Muscle layer of colon (tissue), 2 donors: ENCODE measurements at regions not wholly inside any gene's neighbourhood (a gene's known extent, or its start where the extent isn't known, plus 50 kb on each side); places are given as distances from the start of the nearest gene placed in this dataset.

ENCODE experiments used
- H3K27ac ChIP-seq: one replicate; pipeline ENCODE4 v1.7.0; 2013; ENCODE audit warnings: low read depth, mild to moderate bottlenecking, low read length, moderate library complexity
- H3K27me3 ChIP-seq, 2 donors: one replicate each; pipeline ENCODE4 v1.7.0; 2013; ENCODE audit warnings: low read length in 2 of 2, mild to moderate bottlenecking in 2 of 2; ENCODE audit not compliant: insufficient read depth in 2 of 2, control insufficient read depth in 1 of 2
- H3K36me3 ChIP-seq: one replicate; pipeline ENCODE4 v1.7.0; 2013; ENCODE audit warnings: mild to moderate bottlenecking, low read length; ENCODE audit not compliant: insufficient read depth
- H3K4me1 ChIP-seq: one replicate; pipeline ENCODE4 v1.7.0; 2013; ENCODE audit warnings: mild to moderate bottlenecking, low read length; ENCODE audit not compliant: insufficient read depth
- H3K4me3 ChIP-seq, 2 donors: one replicate each; pipeline ENCODE4 v1.7.0; 2013; ENCODE audit warnings: low read length in 2 of 2, low read depth in 1 of 2, mild to moderate bottlenecking in 1 of 2, moderate library complexity in 1 of 2
- H3K9ac ChIP-seq: one replicate; pipeline ENCODE4 v1.7.0; 2013; ENCODE audit warnings: low read length
- H3K9me3 ChIP-seq: one replicate; pipeline ENCODE4 v1.7.0; 2013; ENCODE audit warnings: mild to moderate bottlenecking, low read length
- donor health status: abdominal sarcoma.
- donor health status: Adenocarcinoma of cecum.

DNA sequence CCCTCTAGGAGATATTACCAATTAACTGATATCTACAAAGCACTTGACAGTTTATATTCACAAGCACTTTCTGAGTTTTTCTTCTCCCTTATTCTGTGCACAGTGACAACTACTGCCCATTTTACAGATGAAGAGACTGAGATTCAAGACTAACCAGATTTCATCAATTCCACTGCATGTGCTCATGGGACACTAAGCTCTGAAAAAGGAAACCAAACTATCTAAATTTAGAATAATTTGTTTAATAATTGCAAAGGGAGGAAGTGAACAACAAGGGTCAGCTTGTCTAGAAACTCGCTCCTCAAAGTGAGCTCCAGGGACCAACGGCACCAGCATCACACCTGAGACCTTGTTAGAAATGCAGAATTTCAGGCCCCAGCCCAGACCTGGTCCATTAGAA, 50.8 kb upstream of the MYLIP start:
- Histone ChIP-seq H3K4me3 (no peak overlapping the region), H3K9me3 (no peaks in the 10 kb centered on the region), H3K27ac (no peak overlapping the region), H3K27me3 (no peaks in the 10 kb centered on the region), H3K36me3 (no peaks in the 10 kb centered on the region), H3K4me1 (no peaks in the 10 kb centered on the region), H3K9ac (no peak overlapping the region)

GRCh38 chr6:16069671-16070070, 59.2 kb upstream of the MYLIP start:
- no peak overlapping the region for H3K27ac ChIP-seq
- H3K36me3 ChIP-seq = no peaks in the 10 kb centered on the region
- no peak overlapping the region for H3K4me3 ChIP-seq
- H3K4me1 ChIP-seq = no peaks in the 10 kb centered on the region
- no peak overlapping the region for H3K9ac ChIP-seq
- no peaks in the 10 kb centered on the region for H3K27me3 ChIP-seq
- no peaks in the 10 kb centered on the region for H3K9me3 ChIP-seq

DNA sequence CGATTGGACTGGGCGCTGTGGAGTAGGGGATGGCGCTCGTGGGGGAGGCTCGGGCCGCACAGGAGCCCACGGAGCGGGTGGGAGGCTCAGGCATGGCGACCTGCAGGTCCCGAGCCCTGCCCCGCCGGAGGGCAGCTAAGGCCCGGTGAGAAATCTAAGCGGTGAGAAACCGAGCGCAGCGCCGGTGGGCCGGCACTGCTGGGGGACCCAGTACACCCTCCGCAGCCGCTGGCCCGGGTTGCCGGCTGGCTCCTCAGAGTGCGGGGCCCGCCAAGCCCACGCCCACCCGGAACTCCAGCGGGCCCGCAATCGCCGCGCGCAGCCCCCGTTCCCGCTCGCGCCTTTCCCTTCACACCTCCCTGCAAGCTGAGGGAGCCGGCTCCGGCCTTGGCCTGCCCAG, 59.7 kb upstream of the MYLIP start:
- no peak overlapping the region for H3K9ac ChIP-seq
- H3K4me1 ChIP-seq = no peaks in the 10 kb centered on the region
- H3K9me3 ChIP-seq = no peaks in the 10 kb centered on the region
- H3K27me3 ChIP-seq = no peaks in the 10 kb centered on the region
- no peak overlapping the region for H3K4me3 ChIP-seq
- H3K27ac ChIP-seq = no peak overlapping the region
- H3K36me3 ChIP-seq = no peaks in the 10 kb centered on the region

GRCh38 chr6:16067568-16067967, 61.3 kb upstream of the MYLIP start:
- H3K4me1 ChIP-seq = no peaks in the 10 kb centered on the region
- no peaks in the 10 kb centered on the region for H3K27me3 ChIP-seq
- H3K27ac ChIP-seq = no peak overlapping the region
- no peak overlapping the region for H3K9ac ChIP-seq
- H3K36me3 ChIP-seq = no peaks in the 10 kb centered on the region
- no peaks in the 10 kb centered on the region for H3K9me3 ChIP-seq
- H3K4me3 ChIP-seq = no peak overlapping the region

- Histone ChIP-seq H3K36me3 (no peaks in the 10 kb centered on the region), H3K27ac (no peak overlapping the region), H3K4me1 (no peaks in the 10 kb centered on the region), H3K4me3 (no peak overlapping the region), H3K27me3 (no peaks in the 10 kb centered on the region), H3K9me3 (no peaks in the 10 kb centered on the region), H3K9ac (no peak overlapping the region)
Measured at GRCh38 chr6:16064671-16065072, 64.2 kb upstream of the MYLIP start.

DNA sequence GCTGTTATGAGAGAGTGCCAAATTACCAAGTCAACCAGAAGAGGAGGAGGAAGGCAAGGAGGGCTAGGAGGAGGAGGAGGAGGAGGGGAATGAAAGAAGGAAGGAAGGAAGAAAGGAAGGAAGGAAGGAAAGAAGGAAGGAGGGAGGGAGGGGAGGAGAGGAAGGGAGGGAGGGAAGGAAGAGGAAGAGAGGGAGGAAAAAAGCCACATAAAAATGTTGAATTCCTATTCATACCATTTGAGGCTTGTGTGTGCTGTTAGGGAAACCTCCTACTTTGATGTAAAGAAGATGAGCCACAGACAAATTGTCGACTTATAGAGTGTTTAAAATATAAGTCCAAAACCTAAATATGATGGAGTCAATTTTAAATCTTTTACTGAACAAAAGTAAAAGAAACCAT, 65.3 kb upstream of the MYLIP start:
- H3K4me1 ChIP-seq = peaks cover 6% of the 10 kb centered on the region
- no peaks in the 10 kb centered on the region for H3K36me3 ChIP-seq
- no peak overlapping the region for H3K9ac ChIP-seq
- H3K4me3 ChIP-seq = no peak overlapping the region
- H3K27me3 ChIP-seq = no peaks in the 10 kb centered on the region
- no peak overlapping the region for H3K27ac ChIP-seq
- H3K9me3 ChIP-seq = no peaks in the 10 kb centered on the region

GRCh38 chr6:16061818-16062217, 67.1 kb upstream of the MYLIP start:
- no peaks in the 10 kb centered on the region for H3K9me3 ChIP-seq
- H3K27me3 ChIP-seq = no peaks in the 10 kb centered on the region
- H3K4me3 ChIP-seq = no peak overlapping the region
- no peaks in the 10 kb centered on the region for H3K36me3 ChIP-seq
- H3K27ac ChIP-seq = no peak overlapping the region
- H3K9ac ChIP-seq = no peak overlapping the region
- H3K4me1 ChIP-seq = peaks cover 14% of the 10 kb centered on the region

DNA sequence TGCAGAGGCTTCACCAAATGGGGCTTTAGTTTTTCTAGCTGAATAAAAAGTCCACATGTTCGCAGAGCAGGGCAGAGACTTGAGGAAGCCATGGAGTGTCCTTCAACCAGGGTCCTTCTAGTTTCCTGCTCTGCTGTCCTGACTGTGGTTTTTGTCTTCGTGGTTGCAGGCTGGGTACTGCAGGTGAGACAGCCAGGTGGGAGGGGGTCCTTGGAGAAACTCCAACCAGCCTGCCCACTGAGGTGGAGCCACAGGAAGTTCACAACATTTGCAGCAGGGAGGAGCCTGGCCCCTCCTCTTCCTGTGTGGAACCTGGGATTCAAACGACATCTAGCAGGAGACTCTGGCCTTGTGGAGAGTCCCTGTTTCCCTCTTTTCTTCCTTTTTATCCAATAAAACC, 68.8 kb upstream of the MYLIP start:
- no peaks in the 10 kb centered on the region for H3K36me3 ChIP-seq
- no peak overlapping the region for H3K4me3 ChIP-seq
- H3K27me3 ChIP-seq = no peaks in the 10 kb centered on the region
- no peak overlapping the region for H3K9ac ChIP-seq
- no peak overlapping the region for H3K27ac ChIP-seq
- no peaks in the 10 kb centered on the region for H3K9me3 ChIP-seq
- H3K4me1 ChIP-seq = peaks cover 21% of the 10 kb centered on the region

DNA sequence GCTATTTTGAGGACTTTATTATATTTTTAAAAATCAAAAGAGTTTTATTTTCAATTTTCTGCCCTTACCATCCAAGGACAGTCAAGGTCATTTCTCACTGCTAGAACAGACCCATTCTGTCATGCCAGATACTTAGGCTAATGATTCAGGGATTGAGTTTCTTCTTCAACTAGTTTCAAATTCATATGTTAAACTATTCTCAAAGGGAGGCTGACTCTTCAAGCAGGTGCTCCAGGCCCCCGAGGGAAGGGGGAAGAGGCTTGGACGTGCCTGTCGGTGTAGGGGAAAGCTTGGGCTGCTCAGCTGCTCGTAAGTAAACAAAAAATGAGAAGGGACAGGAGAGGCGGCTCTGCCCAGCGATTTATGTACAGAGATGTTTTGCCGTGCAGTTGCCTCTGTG, 69.4 kb upstream of the MYLIP start:
- Histone ChIP-seq H3K9me3 (no peaks in the 10 kb centered on the region), H3K27ac (no peak overlapping the region), H3K27me3 (no peaks in the 10 kb centered on the region), H3K4me3 (no peak overlapping the region), H3K36me3 (no peaks in the 10 kb centered on the region), H3K9ac (no peak overlapping the region), H3K4me1 (peaks cover 21% of the 10 kb centered on the region)

GRCh38 chr6:16058929-16059345, 69.9 kb upstream of the MYLIP start:
- no peaks in the 10 kb centered on the region for H3K36me3 ChIP-seq
- no peaks in the 10 kb centered on the region for H3K9me3 ChIP-seq
- no peak overlapping the region for H3K9ac ChIP-seq
- no peaks in the 10 kb centered on the region for H3K27me3 ChIP-seq
- no peak overlapping the region for H3K27ac ChIP-seq
- H3K4me1 ChIP-seq = peaks cover 21% of the 10 kb centered on the region
- H3K4me3 ChIP-seq = no peak overlapping the region

- Histone ChIP-seq H3K4me3 (no peak overlapping the region), H3K9ac (no peak overlapping the region), H3K36me3 (no peaks in the 10 kb centered on the region), H3K9me3 (no peaks in the 10 kb centered on the region), H3K27ac (no peak overlapping the region), H3K27me3 (no peaks in the 10 kb centered on the region), H3K4me1 (peaks cover 21% of the 10 kb centered on the region)
Measured at GRCh38 chr6:16058201-16058928, 70.5 kb upstream of the MYLIP start.

DNA sequence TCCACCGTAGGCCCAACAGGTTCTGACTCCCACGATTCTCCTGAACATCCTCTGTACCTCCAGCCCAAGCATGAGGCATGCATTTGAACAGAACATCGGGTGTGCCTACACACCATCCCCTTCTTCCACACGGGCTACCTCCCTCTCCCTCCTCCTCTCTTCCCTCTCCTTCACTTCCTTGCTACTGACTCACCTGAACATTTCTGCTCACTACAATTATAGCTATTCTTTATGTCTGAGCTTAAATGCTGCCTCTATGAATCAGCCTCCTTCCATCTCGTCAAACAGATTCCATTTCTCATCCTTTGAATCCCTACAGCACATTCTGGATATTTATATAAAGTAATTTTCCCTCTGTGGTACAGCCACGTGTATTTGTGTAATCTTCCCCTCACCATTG, 71.4 kb upstream of the MYLIP start:
- H3K9me3 ChIP-seq = no peaks in the 10 kb centered on the region
- peaks cover 21% of the 10 kb centered on the region for H3K4me1 ChIP-seq
- no peak overlapping the region for H3K4me3 ChIP-seq
- no peaks in the 10 kb centered on the region for H3K36me3 ChIP-seq
- H3K27me3 ChIP-seq = no peaks in the 10 kb centered on the region
- no peak overlapping the region for H3K27ac ChIP-seq
- H3K9ac ChIP-seq = no peak overlapping the region
